ENCODE measurements at regions not wholly inside any gene's neighbourhood (a gene's known extent, or its start where the extent isn't known, plus 50 kb on each side); places are given as distances from the start of the nearest gene placed in this dataset.

DNA sequence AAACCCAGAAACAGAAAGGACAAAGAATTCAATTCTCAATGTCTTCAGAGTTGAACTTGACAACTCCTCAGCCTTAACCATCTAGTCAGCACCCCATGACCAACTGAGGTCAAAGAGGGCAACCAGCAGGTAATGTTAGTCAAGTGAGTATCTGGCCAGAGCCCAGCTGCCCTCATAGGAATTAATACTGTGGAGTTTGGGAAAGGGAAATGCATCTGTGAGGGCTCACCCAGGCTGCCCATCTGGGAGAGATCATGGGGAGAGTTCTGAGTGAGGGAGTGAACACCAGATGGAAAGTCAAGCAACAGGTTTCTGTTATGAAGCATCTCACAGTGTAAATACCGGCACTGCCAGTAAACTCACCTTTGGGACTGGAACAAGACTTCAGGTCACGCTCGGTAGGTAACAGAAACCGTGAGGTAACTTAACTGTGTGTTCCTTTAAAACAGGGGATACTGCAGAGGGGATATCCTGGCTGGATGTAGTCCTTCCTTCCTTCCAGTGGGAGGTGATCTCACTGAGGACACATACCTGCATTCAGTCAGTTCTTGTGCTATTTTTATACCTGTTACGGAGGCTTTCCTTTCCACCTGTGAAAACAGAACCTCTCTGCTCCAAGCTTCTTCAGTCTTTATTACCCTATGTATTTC, 94.4 kb downstream of the DAD1 start:
- TF ChIP-seq CTCF (conservative IDR thresholded peaks at IDR 0.05; ENCODE audit: low read depth, low read length) (no peak), EZH2phosphoT487 (IDR thresholded peaks at IDR 0.05; ENCODE audit: borderline replicate concordance, low read length) (no peak)
